HCT116 (cell line): ENCODE measurements at regions not wholly inside any gene's neighbourhood (a gene's known extent, or its start where the extent isn't known, plus 50 kb on each side); places are given as distances from the start of the nearest gene placed in this dataset.

Experiments
- ATAC-seq: fragments of 200-7000 bp; cut with Tn5 transposase; 2 replicates; pipeline ENCODE4 v1.9.1; 2020; ENCODE audit warnings: mild to moderate bottlenecking, moderate library complexity
- BruUV-seq: library from RNA; stranded (reverse); fragments of 400-500 nt; replicated peaks from 2 replicates; lab custom pipeline; 2021; lab: Mats Ljungman, UMichigan
- CTCF ChIA-PET: fragments of 300-600 bp; sonication (Branson Sonifier 250); formaldehyde crosslinking; loops from one replicate; lab custom pipeline; 2021; ENCODE audit warnings: antibody characterized with exemption; lab: Charles Lee
- POLR2A ChIA-PET: fragments of 300-600, 350-600 bp; sonication (Branson Sonifier 250); formaldehyde crosslinking; loops from one replicate; lab custom pipeline; 2021; ENCODE audit warnings: antibody characterized with exemption; lab: Charles Lee
- RAD21 ChIA-PET, 2 experiments: fragments of 300-600 bp; sonication (Branson Sonifier 250); formaldehyde crosslinking; loops; one replicate each; lab custom pipeline; 2023; ENCODE audit warnings: low total read pairs in 2 of 2; ENCODE audit not compliant: uncharacterized antibody in 2 of 2, unreplicated experiment in 2 of 2, low non-redundant PET in 1 of 2; lab: Charles Lee
- DNase-seq: peaks from one replicate; pipeline ENCODE4 v3.0.0-alpha.2; 2010; ENCODE audit warnings: low read depth, low spot score
- H2AFZ ChIP-seq: fragments of 200-600 bp; shearing (Covaris generic), sonication (generic); 2 replicates; pipeline ENCODE4 v1.6.1; 2017; ENCODE audit warnings: low read depth, mixed run types, mixed read lengths, antibody characterized with exemption, low read length; ENCODE audit not compliant: poor library complexity, severe bottlenecking
- H3K27ac ChIP-seq: 2 replicates; pipeline ENCODE4 v1.5.1; 2012; ENCODE audit warnings: low read depth, low read length
- H3K27me3 ChIP-seq: fragments of 200-600 bp; sonication (generic); 2 replicates; pipeline ENCODE4 v1.6.1; 2016; ENCODE audit warnings: mixed run types, low read length, mixed read lengths; ENCODE audit not compliant: insufficient read depth
- H3K36me3 ChIP-seq, 2 experiments: fragments of 200-500 bp in 1 of 2; fragments of 200-600 bp in 1 of 2; sonication (Bioruptor generic) in 1 of 2; sonication (generic) in 1 of 2; 2 replicates each; pipeline versions ENCODE4 v1.5.1 to v1.6.1; 2014 to 2016; ENCODE audit warnings: low read length in 2 of 2, inconsistent platforms in 1 of 2, mixed read lengths in 1 of 2, mixed run types in 1 of 2; ENCODE audit not compliant: insufficient read depth in 2 of 2, control insufficient read depth in 1 of 2
- H3K4me1 ChIP-seq, 2 experiments: fragments of 200-600 bp in 1 of 2; sonication (generic) in 1 of 2; 2 replicates each; pipeline versions ENCODE4 v1.5.1 to v1.6.1; 2012 to 2017; ENCODE audit warnings: low read length in 2 of 2, inconsistent platforms in 1 of 2, mild to moderate bottlenecking in 1 of 2, mixed read lengths in 1 of 2, mixed run types in 1 of 2, moderate library complexity in 1 of 2; ENCODE audit not compliant: insufficient read depth in 2 of 2, control insufficient read depth in 1 of 2
- H3K4me2 ChIP-seq: fragments of 200-600 bp; sonication (generic); 2 replicates; pipeline ENCODE4 v1.6.1; 2017; ENCODE audit warnings: mixed run types, low read length, mixed read lengths
- H3K4me3 ChIP-seq, 2 experiments: fragments of 200-600 bp in 1 of 2; sonication (generic) in 1 of 2; replicated peaks in 1 of 2; 2 replicates each; pipeline ENCODE4 v1.5.1; 2011 to 2016; ENCODE audit warnings: low read length in 2 of 2, control low read depth in 1 of 2, low read depth in 1 of 2, mild to moderate bottlenecking in 1 of 2, mixed read lengths in 1 of 2, mixed run types in 1 of 2
- H3K79me2 ChIP-seq: fragments of 200-600 bp; sonication (generic); 2 replicates; pipeline ENCODE4 v1.6.1; 2017; ENCODE audit warnings: mild to moderate bottlenecking, mixed run types, low read length, moderate library complexity, mixed read lengths; ENCODE audit not compliant: insufficient read depth
- H3K9ac ChIP-seq: fragments of 200-600 bp; sonication (generic); 2 replicates; pipeline ENCODE4 v1.6.1; 2016; ENCODE audit warnings: low read length, mixed read lengths
- H3K9me2 ChIP-seq: fragments of 200-600 bp; sonication (generic), shearing (Covaris generic); 2 replicates; pipeline ENCODE4 v1.6.1; 2017; ENCODE audit warnings: mixed run types, mild to moderate bottlenecking, moderate library complexity; ENCODE audit not compliant: insufficient read depth
- H3K9me3 ChIP-seq, 2 experiments: fragments of 200-500 bp in 1 of 2; fragments of 200-600 bp in 1 of 2; sonication (Bioruptor generic) in 1 of 2; sonication (generic) in 1 of 2; 2 replicates each; pipeline ENCODE4 v1.6.1; 2014 to 2017; ENCODE audit warnings: low read length in 2 of 2, mixed read lengths in 2 of 2, inconsistent platforms in 1 of 2, low read depth in 1 of 2, mild to moderate bottlenecking in 1 of 2, mixed run types in 1 of 2, moderate library complexity in 1 of 2; ENCODE audit not compliant: control insufficient read depth in 1 of 2, insufficient read depth in 1 of 2
- H4K20me1 ChIP-seq: fragments of 200-600 bp; sonication (generic), shearing (Covaris generic); 2 replicates; pipeline ENCODE4 v1.6.1; 2017; ENCODE audit warnings: mixed run types, mild to moderate bottlenecking, moderate library complexity; ENCODE audit not compliant: insufficient read depth
- ATF3 ChIP-seq: IDR thresholded peaks from 2 replicates; pipeline ENCODE4 v1.6.1; 2012
- CEBPB ChIP-seq: IDR thresholded peaks from 2 replicates; pipeline ENCODE4 v1.6.1; 2012; ENCODE audit warnings: low read depth
- EZH2 ChIP-seq: fragments of 200-600 bp; sonication (generic); IDR thresholded peaks from 2 replicates; pipeline ENCODE4 v1.6.1; 2017; ENCODE audit warnings: antibody characterized with exemption, mixed run types
- EZH2phosphoT487 ChIP-seq: fragments of 200-600 bp; IDR thresholded peaks from 2 replicates; pipeline ENCODE4 v1.6.1; 2018; ENCODE audit warnings: antibody characterized with exemption, borderline replicate concordance
- FOSL1 ChIP-seq: IDR thresholded peaks from 2 replicates; pipeline ENCODE4 v1.6.1; 2012; ENCODE audit warnings: low read depth
- POLR2A ChIP-seq: IDR thresholded peaks from 2 replicates; pipeline ENCODE4 v1.7.0; 2011; ENCODE audit warnings: borderline replicate concordance; ENCODE audit not compliant: insufficient read depth, insufficient read length; ENCODE audit errors: extremely low read depth
- REST ChIP-seq: IDR thresholded peaks from 2 replicates; pipeline ENCODE4 v1.6.1; 2012; ENCODE audit warnings: low read depth
- TCF7L2 ChIP-seq: IDR thresholded peaks from 2 replicates; pipeline ENCODE4 v1.7.0; 2011; ENCODE audit warnings: borderline replicate concordance, inconsistent platforms; ENCODE audit not compliant: insufficient read depth, insufficient read length; ENCODE audit errors: extremely low read depth
- intact Hi-C: fragments of 100-400 bp; cut with micrococcal nuclease; formaldehyde crosslinking; loops from 2 replicates; pipeline ENCODE4 v1.10.0; 2022

- RAD21 ChIA-PET = no interaction called here
- no TSS peak for BruUV-seq
- no peak overlapping the region for H2AFZ ChIP-seq
- ATAC-seq (no peak), DNase-seq (no peak)
- H3K79me2 ChIP-seq = no peaks in the 10 kb centered on the region
- CTCF ChIA-PET = no interaction called here
- H3K27ac ChIP-seq = no peak overlapping the region
- peaks cover 9% of the 10 kb centered on the region for H3K27me3 ChIP-seq
- no peak overlapping the region for H3K4me2 ChIP-seq
- intact Hi-C loops = no loop called here
- no peak overlapping the region for H3K9ac ChIP-seq
- H3K9me3 ChIP-seq = no peaks in the 10 kb centered on the region
- H3K9me2 ChIP-seq = no peaks in the 10 kb centered on the region
- TF ChIP-seq REST (no peak), ATF3 (no peak), TCF7L2 (peak; percentile 20), CEBPB (no peak)
- TF ChIP-seq, all 23 proteins: peak for 1
- POLR2A ChIA-PET = no interaction called here
- Histone ChIP-seq H4K20me1 (no peaks in the 10 kb centered on the region), H3K4me1 (no peaks in the 10 kb centered on the region), H3K4me3 (no peak overlapping the region), H3K36me3 (no peaks in the 10 kb centered on the region)
Measured at GRCh38 chr17:5931616-5932015, 138.6 kb upstream of the WSCD1 start.

GRCh38 chr17:5933430-5933829 lies 136.7 kb upstream of the WSCD1 start:
- Histone ChIP-seq H3K27ac (no peak overlapping the region), H3K9me3 (no peaks in the 10 kb centered on the region), H3K79me2 (no peaks in the 10 kb centered on the region), H3K9me2 (no peaks in the 10 kb centered on the region), H3K4me1 (no peaks in the 10 kb centered on the region), H3K4me2 (no peak overlapping the region), H3K36me3 (no peaks in the 10 kb centered on the region), H2AFZ (no peak overlapping the region), H3K9ac (no peak overlapping the region), H3K4me3 (no peak overlapping the region), H4K20me1 (no peaks in the 10 kb centered on the region), H3K27me3 (peaks cover 4% of the 10 kb centered on the region)
- TF ChIP-seq POLR2A = no peak
- TF ChIP-seq FOSL1 = no peak
- no peak for TF ChIP-seq EZH2phosphoT487
- TF ChIP-seq EZH2 = no peak
- TF ChIP-seq ATF3 = no peak
- no TSS peak for BruUV-seq
- ChIA-PET CTCF (no interaction called here), RAD21 (interaction anchor here in 1 of 2 experiments (0.6 kb wide), 1 partner anchor 147 kb away, joined by 3 read pairs; no protein-coding TSS in a partner anchor), POLR2A (interaction anchor here (0.6 kb wide), 1 partner anchor 19 kb away, joined by 5 read pairs; no protein-coding TSS in a partner anchor)
- ATAC-seq (no peak), DNase-seq (no peak)
- intact Hi-C loops = no loop called here
